Neural cell (in vitro differentiated cells): ENCODE measurements at regions not wholly inside any gene's neighbourhood (a gene's known extent, or its start where the extent isn't known, plus 50 kb on each side); places are given as distances from the start of the nearest gene placed in this dataset.

Experiments
- H2AFZ ChIP-seq: fragments of 200-600, 300-800 bp; sonication (generic), shearing (Covaris generic); 2 replicates; pipeline ENCODE4 v1.6.0; 2014; ENCODE audit warnings: low read depth, mild to moderate bottlenecking, antibody characterized with exemption, low read length, moderate library complexity
- H3F3A ChIP-seq: fragments of 200-600 bp; shearing (Covaris generic); 2 replicates; pipeline ENCODE4 v1.6.1; 2016; ENCODE audit warnings: mild to moderate bottlenecking, moderate library complexity, mixed read lengths, antibody characterized with exemption, low read length; ENCODE audit not compliant: insufficient read depth, poor library complexity, severe bottlenecking
- H3K27ac ChIP-seq: fragments of 200-600, 300-800 bp; sonication (generic), shearing (Covaris generic); 2 replicates; pipeline ENCODE4 v1.5.1; 2014; ENCODE audit warnings: mild to moderate bottlenecking, low read length, moderate library complexity
- H3K27me3 ChIP-seq: fragments of 300-800, 200-600 bp; sonication (generic), shearing (Covaris generic); 2 replicates; pipeline ENCODE4 v1.6.0; 2014; ENCODE audit warnings: mild to moderate bottlenecking, low read depth, low read length, moderate library complexity; ENCODE audit not compliant: insufficient read depth
- H3K36me3 ChIP-seq: fragments of 300-800, 200-600 bp; sonication (generic), shearing (Covaris generic); 2 replicates; pipeline ENCODE4 v1.5.1; 2014; ENCODE audit warnings: mild to moderate bottlenecking, antibody characterized with exemption, low read length, moderate library complexity; ENCODE audit not compliant: insufficient read depth
- H3K4me2 ChIP-seq: fragments of 300-800, 200-600 bp; sonication (generic), shearing (Covaris generic); 2 replicates; pipeline ENCODE4 v1.6.0; 2014; ENCODE audit warnings: mild to moderate bottlenecking, low read length
- H3K4me3 ChIP-seq: fragments of 300-800, 200-600 bp; sonication (generic), shearing (Covaris generic); 2 replicates; pipeline ENCODE4 v1.5.1; 2014; ENCODE audit warnings: mild to moderate bottlenecking, low read length, moderate library complexity
- H3K79me2 ChIP-seq: fragments of 200-600 bp; shearing (Covaris generic); replicated peaks from 2 replicates; pipeline ENCODE4 v1.6.0; 2014; ENCODE audit warnings: mild to moderate bottlenecking, low read length, moderate library complexity; ENCODE audit not compliant: insufficient read depth
- H3K9ac ChIP-seq: fragments of 300-800, 200-600 bp; sonication (generic), shearing (Covaris generic); 2 replicates; pipeline ENCODE4 v1.6.1; 2016; ENCODE audit warnings: mild to moderate bottlenecking, low read length, mixed read lengths
- H3K9me2 ChIP-seq: fragments of 200-600 bp; shearing (Covaris generic); 2 replicates; pipeline ENCODE4 v1.6.1; 2016; ENCODE audit warnings: mild to moderate bottlenecking, low read length, mixed read lengths; ENCODE audit not compliant: insufficient read depth
- H3K9me3 ChIP-seq: fragments of 200-600, 300-800 bp; sonication (generic), shearing (Covaris generic); 2 replicates; pipeline ENCODE4 v1.6.1; 2016; ENCODE audit warnings: mild to moderate bottlenecking, mixed run types, low read length, moderate library complexity, mixed read lengths
- H4K20me1 ChIP-seq: fragments of 200-600 bp; shearing (Covaris generic); 2 replicates; pipeline ENCODE4 v1.6.1; 2016; ENCODE audit warnings: mild to moderate bottlenecking, mixed run types; ENCODE audit not compliant: insufficient read depth
- CTCF ChIP-seq: fragments of 450-650 bp; IDR thresholded peaks from 2 replicates; pipeline ENCODE4 v1.5.1; 2014; ENCODE audit warnings: antibody characterized with exemption, mild to moderate bottlenecking, moderate library complexity; ENCODE audit not compliant: poor library complexity, severe bottlenecking
- EP300 ChIP-seq: fragments of 450-650 bp; conservative IDR thresholded peaks from 2 replicates; pipeline ENCODE4 v1.6.1; 2014; ENCODE audit warnings: antibody characterized with exemption, mild to moderate bottlenecking, moderate library complexity; ENCODE audit not compliant: poor library complexity, severe bottlenecking
- EZH2 ChIP-seq: fragments of 200-600, 300-800 bp; shearing (Covaris generic), sonication (generic); IDR thresholded peaks from 2 replicates; pipeline ENCODE4 v1.6.1; 2014; ENCODE audit warnings: antibody characterized with exemption, low read length, borderline replicate concordance, mild to moderate bottlenecking; ENCODE audit not compliant: insufficient read depth, poor library complexity, severe bottlenecking
- MXI1 ChIP-seq: fragments of 450-650 bp; conservative IDR thresholded peaks from 2 replicates; pipeline ENCODE4 v1.6.1; 2014; ENCODE audit warnings: antibody characterized with exemption, mild to moderate bottlenecking; ENCODE audit not compliant: poor library complexity, severe bottlenecking
- POLR2AphosphoS5 ChIP-seq: IDR thresholded peaks from 2 replicates; pipeline ENCODE4 v1.6.1; 2012
- RAD21 ChIP-seq: fragments of 450-650 bp; conservative IDR thresholded peaks from 2 replicates; pipeline ENCODE4 v1.6.1; 2014; ENCODE audit warnings: antibody characterized with exemption, mild to moderate bottlenecking, moderate library complexity
- REST ChIP-seq: IDR thresholded peaks from 2 replicates; pipeline ENCODE4 v1.6.1; 2012; ENCODE audit warnings: borderline replicate concordance
- SMC3 ChIP-seq: fragments of 450-650 bp; conservative IDR thresholded peaks from 2 replicates; pipeline ENCODE4 v1.6.1; 2014; ENCODE audit warnings: antibody characterized with exemption, mild to moderate bottlenecking, moderate library complexity; ENCODE audit not compliant: poor library complexity
- TAF1 ChIP-seq: IDR thresholded peaks from 2 replicates; pipeline ENCODE4 v1.6.1; 2012; ENCODE audit warnings: low read depth

- no peak overlapping the region for H3K9ac ChIP-seq
- TF ChIP-seq REST = no peak
- no peak for TF ChIP-seq POLR2AphosphoS5
- no peaks in the 10 kb centered on the region for H3F3A ChIP-seq
- H3K4me3 ChIP-seq = no peak overlapping the region
- no peaks in the 10 kb centered on the region for H3K79me2 ChIP-seq
- H3K9me2 ChIP-seq = no peaks in the 10 kb centered on the region
- no peaks in the 10 kb centered on the region for H3K9me3 ChIP-seq
- no peak overlapping the region for H3K27ac ChIP-seq
- no peaks in the 10 kb centered on the region for H3K27me3 ChIP-seq
- no peak overlapping the region for H2AFZ ChIP-seq
- no peaks in the 10 kb centered on the region for H3K36me3 ChIP-seq
- H3K4me2 ChIP-seq = no peak overlapping the region
- H4K20me1 ChIP-seq = no peaks in the 10 kb centered on the region
These were observed 944.9 kb upstream of the GYPC start for GRCh38 chr2:125711075-125711474.

- Histone ChIP-seq H3K36me3 (no peaks in the 10 kb centered on the region), H3K27ac (no peak overlapping the region), H3K9ac (no peak overlapping the region), H3K9me2 (no peaks in the 10 kb centered on the region), H2AFZ (no peak overlapping the region), H3K27me3 (no peaks in the 10 kb centered on the region), H3K9me3 (no peaks in the 10 kb centered on the region), H3K4me2 (no peak overlapping the region), H3K4me3 (no peak overlapping the region), H3F3A (no peaks in the 10 kb centered on the region), H4K20me1 (no peaks in the 10 kb centered on the region), H3K79me2 (no peaks in the 10 kb centered on the region)
- TF ChIP-seq TAF1 = no peak
- no peak for TF ChIP-seq MXI1
- TF ChIP-seq EP300 = no peak
- TF ChIP-seq REST = no peak
- no peak for TF ChIP-seq RAD21
- TF ChIP-seq CTCF = no peak
- no peak for TF ChIP-seq POLR2AphosphoS5
- no peak for TF ChIP-seq EZH2
- no peak for TF ChIP-seq SMC3
These were observed 942.4 kb upstream of the GYPC start for GRCh38 chr2:125713533-125713932.
